Ovary (tissue), 3 donors: ENCODE measurements at regions not wholly inside any gene's neighbourhood (a gene's known extent, or its start where the extent isn't known, plus 50 kb on each side); places are given as distances from the start of the nearest gene placed in this dataset.

Source experiments
- POLR2A ChIP-seq: fragments of 450-650 bp; IDR thresholded peaks from one replicate; pipeline ENCODE4 v1.6.1; 2017; ENCODE audit warnings: antibody characterized with exemption, mild to moderate bottlenecking, moderate library complexity
- TF ChIP-seq, protein P1 (sequence below), 3 donors: fragments of 450-650 bp in 2 of 3; fragments of 200-600 bp in 1 of 3; IDR thresholded peaks; one replicate each; pipeline versions ENCODE4 v1.5.1 to v1.8.0; 2016 to 2022; ENCODE audit warnings: antibody characterized with exemption in 3 of 3, mild to moderate bottlenecking in 1 of 3
- donor health status: DM: no; HTN: no; CAD: no.

DNA sequence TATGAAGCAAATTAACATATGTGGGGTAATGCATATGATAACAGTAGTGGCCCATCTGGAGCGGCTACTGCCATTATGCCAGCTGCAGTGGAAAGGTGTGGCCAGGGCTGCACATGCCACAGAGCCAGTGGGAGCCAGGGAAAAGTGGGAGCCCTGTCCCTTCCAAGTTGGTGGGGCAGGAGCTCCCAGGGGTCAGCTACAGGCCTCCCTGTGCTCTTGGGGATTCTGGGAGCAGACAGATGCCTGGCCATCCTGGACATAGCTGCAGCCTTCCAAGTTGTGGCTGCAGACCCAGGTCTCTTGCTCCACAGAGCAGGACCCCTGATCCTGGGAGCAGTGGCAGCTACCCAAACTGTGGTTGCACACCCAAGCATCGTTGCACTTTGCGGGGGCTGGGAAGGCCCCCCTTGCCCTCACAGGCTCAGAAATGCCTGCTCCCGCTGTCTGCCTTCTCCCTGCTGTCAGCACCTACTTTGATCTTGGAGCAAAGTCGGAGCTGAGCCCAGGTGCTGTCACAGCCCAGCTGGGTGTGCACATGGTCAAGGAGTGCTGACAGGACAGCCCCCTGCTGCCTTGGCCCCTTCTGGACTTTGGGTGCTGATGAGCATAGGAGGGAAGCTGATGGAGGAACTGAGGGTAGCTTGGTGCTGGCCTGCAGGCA, 67.8 kb downstream of the NAA11 start:
- TF ChIP-seq, protein P1, sequence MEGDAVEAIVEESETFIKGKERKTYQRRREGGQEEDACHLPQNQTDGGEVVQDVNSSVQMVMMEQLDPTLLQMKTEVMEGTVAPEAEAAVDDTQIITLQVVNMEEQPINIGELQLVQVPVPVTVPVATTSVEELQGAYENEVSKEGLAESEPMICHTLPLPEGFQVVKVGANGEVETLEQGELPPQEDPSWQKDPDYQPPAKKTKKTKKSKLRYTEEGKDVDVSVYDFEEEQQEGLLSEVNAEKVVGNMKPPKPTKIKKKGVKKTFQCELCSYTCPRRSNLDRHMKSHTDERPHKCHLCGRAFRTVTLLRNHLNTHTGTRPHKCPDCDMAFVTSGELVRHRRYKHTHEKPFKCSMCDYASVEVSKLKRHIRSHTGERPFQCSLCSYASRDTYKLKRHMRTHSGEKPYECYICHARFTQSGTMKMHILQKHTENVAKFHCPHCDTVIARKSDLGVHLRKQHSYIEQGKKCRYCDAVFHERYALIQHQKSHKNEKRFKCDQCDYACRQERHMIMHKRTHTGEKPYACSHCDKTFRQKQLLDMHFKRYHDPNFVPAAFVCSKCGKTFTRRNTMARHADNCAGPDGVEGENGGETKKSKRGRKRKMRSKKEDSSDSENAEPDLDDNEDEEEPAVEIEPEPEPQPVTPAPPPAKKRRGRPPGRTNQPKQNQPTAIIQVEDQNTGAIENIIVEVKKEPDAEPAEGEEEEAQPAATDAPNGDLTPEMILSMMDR (IDR thresholded peaks at IDR 0.05): no peak
- no peak for TF ChIP-seq POLR2A
